ENCODE measurements at regions not wholly inside any gene's neighbourhood (a gene's known extent, or its start where the extent isn't known, plus 50 kb on each side); places are given as distances from the start of the nearest gene placed in this dataset.

GRCh38 chr1:229104654-229105053, 166.3 kb upstream of the RAB4A start:
- DNase-seq, result no peak

DNA sequence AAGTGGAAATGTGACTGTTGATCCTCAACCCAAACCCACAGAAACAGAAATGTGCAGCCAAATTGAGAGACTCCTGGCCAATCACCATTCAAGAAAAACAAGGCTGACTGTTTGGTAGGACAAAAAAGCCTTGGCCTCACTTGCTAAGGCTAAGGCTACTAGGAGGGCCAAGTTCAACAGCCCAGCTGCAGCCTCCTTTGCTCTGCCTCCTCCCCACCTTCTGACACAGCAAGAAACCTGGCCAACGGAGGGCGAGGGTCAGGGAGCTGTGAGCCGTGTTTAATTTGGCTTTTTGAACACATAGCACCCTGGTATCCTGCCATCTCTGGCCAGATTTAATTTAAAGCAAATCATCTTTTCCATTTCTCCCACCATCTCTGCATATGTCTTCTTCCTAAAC, 165.8 kb upstream of the RAB4A start:
- no peak for DNase-seq
- no peak overlapping the region for H3K4me3 Mint-ChIP-seq
- ATAC-seq, result no peak
- Histone ChIP-seq H3K27ac (ENCODE audit: low read length) (no peak overlapping the region), H3K4me3 (ENCODE audit: low read length) (no peak overlapping the region), H3K36me3 (ENCODE audit: control insufficient read depth, insufficient read depth, low read length) (no peaks in the 10 kb centered on the region), H3K4me1 (ENCODE audit: control insufficient read depth, insufficient read depth, low read length) (peaks cover 2% of the 10 kb centered on the region), H3K27me3 (ENCODE audit: control insufficient read depth, insufficient read depth, low read length) (no peaks in the 10 kb centered on the region), H3K9me3 (ENCODE audit: control insufficient read depth, insufficient read depth, low read length) (no peaks in the 10 kb centered on the region)
- H3K9me3 Mint-ChIP-seq, result no peaks in the 10 kb centered on the region
- no peak overlapping the region for H3K27ac Mint-ChIP-seq
- TF ChIP-seq, protein P1, sequence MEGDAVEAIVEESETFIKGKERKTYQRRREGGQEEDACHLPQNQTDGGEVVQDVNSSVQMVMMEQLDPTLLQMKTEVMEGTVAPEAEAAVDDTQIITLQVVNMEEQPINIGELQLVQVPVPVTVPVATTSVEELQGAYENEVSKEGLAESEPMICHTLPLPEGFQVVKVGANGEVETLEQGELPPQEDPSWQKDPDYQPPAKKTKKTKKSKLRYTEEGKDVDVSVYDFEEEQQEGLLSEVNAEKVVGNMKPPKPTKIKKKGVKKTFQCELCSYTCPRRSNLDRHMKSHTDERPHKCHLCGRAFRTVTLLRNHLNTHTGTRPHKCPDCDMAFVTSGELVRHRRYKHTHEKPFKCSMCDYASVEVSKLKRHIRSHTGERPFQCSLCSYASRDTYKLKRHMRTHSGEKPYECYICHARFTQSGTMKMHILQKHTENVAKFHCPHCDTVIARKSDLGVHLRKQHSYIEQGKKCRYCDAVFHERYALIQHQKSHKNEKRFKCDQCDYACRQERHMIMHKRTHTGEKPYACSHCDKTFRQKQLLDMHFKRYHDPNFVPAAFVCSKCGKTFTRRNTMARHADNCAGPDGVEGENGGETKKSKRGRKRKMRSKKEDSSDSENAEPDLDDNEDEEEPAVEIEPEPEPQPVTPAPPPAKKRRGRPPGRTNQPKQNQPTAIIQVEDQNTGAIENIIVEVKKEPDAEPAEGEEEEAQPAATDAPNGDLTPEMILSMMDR (IDR thresholded peaks at IDR 0.05), result no peak
- H3K4me1 Mint-ChIP-seq, result no peaks in the 10 kb centered on the region
- 82% methylated on average over 3 of the region's 3 CpGs for WGBS (ENCODE audit: insufficient coverage)
- H3K36me3 Mint-ChIP-seq, result no peaks in the 10 kb centered on the region
- peaks cover 19 to 36% of the 10 kb centered on the region in 2 donors for H3K27me3 Mint-ChIP-seq (ENCODE audit: low read depth in 2 of 2)
- intact Hi-C loops (cut with micrococcal nuclease), result no loop called here

More at GRCh38 chr1:229104654-229105053, 166.3 kb upstream of the RAB4A start:
- no peak overlapping the region for H3K27ac ChIP-seq (ENCODE audit: low read length)
- Mint-ChIP-seq H3K27me3 (ENCODE audit: low read depth in 2 of 2) (peaks cover 19 to 36% of the 10 kb centered on the region in 2 donors), H3K36me3 (no peaks in the 10 kb centered on the region), H3K4me3 (no peak overlapping the region), H3K9me3 (no peaks in the 10 kb centered on the region), H3K27ac (no peak overlapping the region), H3K4me1 (no peaks in the 10 kb centered on the region)
- H3K4me3 ChIP-seq (ENCODE audit: low read length), result no peak overlapping the region
- ATAC-seq, result no peak
- intact Hi-C loops (cut with micrococcal nuclease), result no loop called here
- peaks cover 2% of the 10 kb centered on the region for H3K4me1 ChIP-seq (ENCODE audit: control insufficient read depth, insufficient read depth, low read length)
- no peaks in the 10 kb centered on the region for H3K9me3 ChIP-seq (ENCODE audit: control insufficient read depth, insufficient read depth, low read length)
- TF ChIP-seq, protein P1 (IDR thresholded peaks at IDR 0.05), result no peak
- H3K27me3 ChIP-seq (ENCODE audit: control insufficient read depth, insufficient read depth, low read length), result no peaks in the 10 kb centered on the region
- H3K36me3 ChIP-seq (ENCODE audit: control insufficient read depth, insufficient read depth, low read length), result no peaks in the 10 kb centered on the region
- 80% methylated on average over 2 of the region's 2 CpGs for WGBS (ENCODE audit: insufficient coverage)

DNA sequence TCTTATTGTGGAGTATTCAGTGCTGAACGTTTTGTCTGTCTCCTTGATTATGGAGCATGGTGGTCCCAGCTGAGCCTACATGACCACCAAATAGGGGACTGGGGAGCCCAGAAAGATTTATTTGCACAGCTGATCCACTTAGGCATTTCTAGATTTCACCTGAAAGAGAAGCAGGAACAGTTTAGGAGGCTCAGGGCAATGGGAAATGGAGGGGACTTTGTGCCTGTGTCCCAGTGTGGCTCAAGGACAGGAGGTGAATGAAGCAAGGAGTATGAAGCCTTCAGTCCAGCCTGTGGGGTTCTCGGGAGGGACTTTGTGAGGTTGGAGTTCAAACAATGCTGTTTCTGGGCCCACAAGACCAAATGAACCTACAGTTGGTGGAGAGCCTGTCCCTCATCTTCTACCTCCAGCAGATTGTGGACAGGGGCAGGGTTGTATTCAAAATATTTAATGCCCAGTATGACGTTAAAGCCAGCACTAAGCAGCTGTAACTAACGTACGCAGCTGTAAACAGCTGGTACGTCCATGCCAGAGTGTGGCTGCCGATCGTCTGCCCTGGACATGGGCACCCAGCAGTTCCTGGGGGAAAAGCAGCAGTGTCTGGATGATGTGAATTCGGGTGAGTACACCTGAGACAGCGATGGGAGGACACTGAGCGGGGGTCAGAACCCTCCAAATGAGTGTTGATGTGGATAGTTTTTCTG, 164.9 kb upstream of the RAB4A start:
- Histone ChIP-seq H3K4me1 (ENCODE audit: control insufficient read depth, insufficient read depth, low read length) (peaks cover 2% of the 10 kb centered on the region), H3K27ac (ENCODE audit: low read length) (no peak overlapping the region), H3K9me3 (ENCODE audit: control insufficient read depth, insufficient read depth, low read length) (no peaks in the 10 kb centered on the region), H3K36me3 (ENCODE audit: control insufficient read depth, insufficient read depth, low read length) (no peaks in the 10 kb centered on the region), H3K4me3 (ENCODE audit: low read length) (no peak overlapping the region), H3K27me3 (ENCODE audit: control insufficient read depth, insufficient read depth, low read length) (no peaks in the 10 kb centered on the region)
- 88% methylated on average over 11 of the region's 11 CpGs for WGBS (ENCODE audit: insufficient coverage)
- ATAC-seq (no peak), DNase-seq (no peak)
- TF ChIP-seq, protein P1 (IDR thresholded peaks at IDR 0.05), result no peak
- H3K9me3 Mint-ChIP-seq, result no peaks in the 10 kb centered on the region
- H3K4me3 Mint-ChIP-seq, result no peak overlapping the region
- H3K36me3 Mint-ChIP-seq, result no peaks in the 10 kb centered on the region
- H3K27ac Mint-ChIP-seq, result no peak overlapping the region
- intact Hi-C loops (cut with micrococcal nuclease), result no loop called here
- no peaks in the 10 kb centered on the region for H3K4me1 Mint-ChIP-seq
- peaks cover 22 to 35% of the 10 kb centered on the region in 2 donors for H3K27me3 Mint-ChIP-seq (ENCODE audit: low read depth in 2 of 2)
